Immature natural killer cell (primary cell): ENCODE measurements at regions not wholly inside any gene's neighbourhood (a gene's known extent, or its start where the extent isn't known, plus 50 kb on each side); places are given as distances from the start of the nearest gene placed in this dataset.

Source experiments
- DNase-seq, 3 donors: peaks; one replicate each; pipeline ENCODE4 v3.0.0; 2022; ENCODE audit warnings: mixed read lengths in 1 of 3
- H3K27ac Mint-ChIP-seq, 6 donors: one replicate each; pipeline ENCODE4 v1.8.0; 2020; ENCODE audit warnings: mixed read lengths in 6 of 6, mild to moderate bottlenecking in 5 of 6, inconsistent platforms in 4 of 6, moderate library complexity in 3 of 6
- H3K27me3 Mint-ChIP-seq, 3 donors: one replicate each; pipeline ENCODE4 v1.8.0; 2020 to 2021; ENCODE audit warnings: low read depth in 3 of 3, mild to moderate bottlenecking in 3 of 3, mixed read lengths in 3 of 3, moderate library complexity in 3 of 3, inconsistent platforms in 1 of 3
- H3K36me3 Mint-ChIP-seq, 3 donors: one replicate each; pipeline ENCODE4 v1.8.0; 2020; ENCODE audit warnings: mixed read lengths in 3 of 3, inconsistent platforms in 2 of 3, mild to moderate bottlenecking in 2 of 3
- H3K4me1 Mint-ChIP-seq, 2 donors: one replicate each; pipeline ENCODE4 v1.8.0; 2020; ENCODE audit warnings: inconsistent platforms in 2 of 2, mild to moderate bottlenecking in 2 of 2, mixed read lengths in 2 of 2, moderate library complexity in 1 of 2
- H3K4me3 Mint-ChIP-seq, 5 donors: one replicate each; pipeline ENCODE4 v1.8.0; 2020; ENCODE audit warnings: mild to moderate bottlenecking in 5 of 5, mixed read lengths in 5 of 5, inconsistent platforms in 3 of 5, moderate library complexity in 3 of 5
- H3K9me3 Mint-ChIP-seq, 6 donors: one replicate each; pipeline ENCODE4 v1.8.0; 2020; ENCODE audit warnings: mild to moderate bottlenecking in 6 of 6, mixed read lengths in 6 of 6, inconsistent platforms in 4 of 6, moderate library complexity in 3 of 6

- no peak for DNase-seq
- Mint-ChIP-seq H3K4me3 (no peak overlapping the region), H3K27me3 (no peaks in the 10 kb centered on the region), H3K36me3 (no peaks in the 10 kb centered on the region), H3K9me3 (peaks cover 0 to 5% (median under 1%) of the 10 kb centered on the region in 6 donors), H3K4me1 (no peaks in the 10 kb centered on the region), H3K27ac (no peak overlapping the region)
These were observed 79.3 kb upstream of the SPAG17 start for GRCh38 chr1:118264343-118264742.

DNA sequence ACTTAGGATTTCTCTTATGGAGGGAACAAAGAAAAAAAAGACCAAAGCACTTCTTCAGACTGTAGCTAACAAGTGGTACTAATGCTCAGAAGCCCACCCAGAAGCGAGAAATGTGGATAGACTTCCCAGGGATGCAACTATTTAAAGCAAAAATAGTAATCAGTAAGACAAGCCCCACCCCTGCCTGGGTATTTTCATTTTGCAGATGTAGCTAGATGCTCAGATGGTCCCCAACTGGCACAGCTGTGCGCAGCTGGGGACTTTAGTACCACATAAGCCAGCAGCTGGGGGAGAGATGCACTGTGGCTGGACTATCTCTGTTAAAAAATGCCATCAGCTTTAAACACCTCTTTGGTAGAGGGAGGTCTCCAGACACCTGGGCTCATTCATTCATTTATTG is 77.8 kb upstream of the SPAG17 start:
- H3K36me3 Mint-ChIP-seq = no peaks in the 10 kb centered on the region
- no peaks in the 10 kb centered on the region for H3K4me1 Mint-ChIP-seq
- H3K27me3 Mint-ChIP-seq = no peaks in the 10 kb centered on the region
- no peak for DNase-seq
- no peak overlapping the region for H3K4me3 Mint-ChIP-seq
- H3K27ac Mint-ChIP-seq = no peak overlapping the region
- peaks cover 0 to 5% (median 2%) of the 10 kb centered on the region in 6 donors for H3K9me3 Mint-ChIP-seq

DNA sequence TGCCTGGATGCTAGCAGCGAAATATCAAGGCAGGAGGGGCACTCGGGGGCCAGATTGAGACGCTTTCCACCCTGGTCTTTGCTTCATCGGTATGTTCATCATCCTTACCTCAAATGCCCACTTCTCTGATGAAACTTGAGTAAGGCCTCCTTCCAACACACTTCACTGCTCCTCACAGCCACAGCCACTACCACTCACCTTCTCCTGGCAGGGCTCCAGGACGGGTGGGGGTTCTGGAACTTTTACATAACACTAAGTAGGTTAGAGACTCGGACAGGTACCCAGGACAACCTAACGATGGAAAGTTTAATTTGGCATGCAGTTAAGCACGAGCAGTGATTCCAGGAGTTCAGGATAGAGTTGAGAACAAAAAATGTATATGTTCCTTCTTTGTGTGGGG is 73.9 kb upstream of the SPAG17 start:
- H3K36me3 Mint-ChIP-seq = no peaks in the 10 kb centered on the region
- no peak overlapping the region for H3K4me3 Mint-ChIP-seq
- H3K27ac Mint-ChIP-seq = no peak overlapping the region
- H3K4me1 Mint-ChIP-seq = no peaks in the 10 kb centered on the region
- DNase-seq = no peak
- H3K27me3 Mint-ChIP-seq = peaks cover 0 to 2% (median 2%) of the 10 kb centered on the region in 3 donors
- peaks cover 0 to 5% (median 2%) of the 10 kb centered on the region in 6 donors for H3K9me3 Mint-ChIP-seq

DNA sequence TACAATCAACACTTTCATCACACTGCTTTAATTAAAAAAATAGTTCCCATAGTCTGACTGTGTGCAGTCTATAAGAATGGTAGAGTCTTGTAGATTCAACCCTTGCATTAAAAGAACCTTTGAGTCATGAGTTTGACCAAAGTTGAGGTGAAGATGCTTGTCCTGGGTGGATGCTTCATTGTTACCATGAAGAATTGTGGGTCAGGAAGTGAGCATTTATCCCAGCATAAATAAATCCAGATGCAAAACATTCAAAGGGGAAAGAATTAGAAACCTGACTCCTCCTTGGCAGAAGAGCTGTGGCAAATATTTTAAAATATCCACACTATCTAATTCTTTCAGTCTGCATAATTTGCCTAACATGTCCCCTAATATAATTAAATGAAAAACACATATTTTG is 72.9 kb upstream of the SPAG17 start:
- Mint-ChIP-seq H3K9me3 (peaks cover 0 to 5% (median 5%) of the 10 kb centered on the region in 6 donors), H3K27ac (no peak overlapping the region), H3K4me3 (no peak overlapping the region), H3K36me3 (no peaks in the 10 kb centered on the region), H3K27me3 (peaks cover 2 to 4% (median 2%) of the 10 kb centered on the region in 3 donors), H3K4me1 (no peaks in the 10 kb centered on the region)
- DNase-seq = no peak

- Mint-ChIP-seq H3K27ac (no peak overlapping the region), H3K27me3 (peaks cover 2 to 4% (median 2%) of the 10 kb centered on the region in 3 donors), H3K9me3 (peaks cover 0 to 5% (median 2%) of the 10 kb centered on the region in 6 donors), H3K4me1 (no peaks in the 10 kb centered on the region), H3K36me3 (no peaks in the 10 kb centered on the region), H3K4me3 (no peak overlapping the region)
- DNase-seq = no peak
These were observed 69.7 kb upstream of the SPAG17 start for GRCh38 chr1:118254491-118255425.

- no peak for DNase-seq
- H3K4me1 Mint-ChIP-seq = no peaks in the 10 kb centered on the region
- no peak overlapping the region for H3K27ac Mint-ChIP-seq
- H3K36me3 Mint-ChIP-seq = no peaks in the 10 kb centered on the region
- peaks cover 0 to 6% (median 3%) of the 10 kb centered on the region in 6 donors for H3K9me3 Mint-ChIP-seq
- peaks cover 2 to 4% (median 2%) of the 10 kb centered on the region in 3 donors for H3K27me3 Mint-ChIP-seq
- no peak overlapping the region for H3K4me3 Mint-ChIP-seq
These were observed 69.0 kb upstream of the SPAG17 start for GRCh38 chr1:118254001-118254400.

DNA sequence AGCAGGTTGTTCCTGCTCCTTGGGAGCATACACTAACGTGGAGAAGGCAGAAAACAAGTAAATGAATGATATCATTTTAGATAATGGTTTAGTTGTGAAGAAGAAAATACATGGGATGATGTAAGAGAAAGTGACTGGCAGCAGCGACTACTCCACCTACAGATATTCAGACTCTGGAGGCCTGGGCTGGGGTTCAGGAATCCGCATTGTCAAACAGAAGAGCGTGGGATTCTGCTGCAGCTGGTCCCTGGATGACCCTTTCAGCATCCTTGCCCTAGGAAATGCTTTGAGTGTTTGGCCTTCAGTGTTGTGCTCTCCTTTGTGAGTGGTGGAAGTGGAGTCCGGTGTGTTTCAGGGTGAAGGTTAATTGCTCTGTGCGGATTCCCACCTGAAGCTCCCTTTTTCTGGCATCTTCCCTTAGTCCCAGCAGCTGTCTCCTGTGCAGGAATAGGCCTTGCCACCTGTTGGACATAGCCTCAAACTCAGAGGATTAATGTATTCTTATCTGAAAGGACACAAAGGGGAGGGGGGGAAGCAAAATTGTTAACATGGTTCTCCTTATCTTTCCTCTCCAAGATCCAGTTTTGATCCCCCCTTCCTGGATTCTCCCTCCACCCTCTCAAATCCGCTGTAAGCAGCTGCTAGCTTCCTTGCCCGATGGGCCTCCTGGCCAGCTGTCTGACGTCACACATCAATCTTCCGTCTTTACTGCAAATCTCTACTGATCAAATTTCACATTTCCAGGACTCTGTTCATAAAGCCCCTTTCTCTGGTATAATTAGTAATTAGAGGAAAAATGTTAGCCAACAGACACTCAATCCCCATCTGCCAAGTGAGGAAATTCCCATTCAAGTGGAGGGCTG is 68.3 kb upstream of the SPAG17 start:
- DNase-seq = no peak
- no peak overlapping the region for H3K27ac Mint-ChIP-seq
- H3K27me3 Mint-ChIP-seq = peaks cover 2 to 4% (median 2%) of the 10 kb centered on the region in 3 donors
- H3K4me1 Mint-ChIP-seq = no peaks in the 10 kb centered on the region
- no peak overlapping the region for H3K4me3 Mint-ChIP-seq
- H3K9me3 Mint-ChIP-seq = peaks cover 0 to 7% (median 3%) of the 10 kb centered on the region in 6 donors
- no peaks in the 10 kb centered on the region for H3K36me3 Mint-ChIP-seq

DNA sequence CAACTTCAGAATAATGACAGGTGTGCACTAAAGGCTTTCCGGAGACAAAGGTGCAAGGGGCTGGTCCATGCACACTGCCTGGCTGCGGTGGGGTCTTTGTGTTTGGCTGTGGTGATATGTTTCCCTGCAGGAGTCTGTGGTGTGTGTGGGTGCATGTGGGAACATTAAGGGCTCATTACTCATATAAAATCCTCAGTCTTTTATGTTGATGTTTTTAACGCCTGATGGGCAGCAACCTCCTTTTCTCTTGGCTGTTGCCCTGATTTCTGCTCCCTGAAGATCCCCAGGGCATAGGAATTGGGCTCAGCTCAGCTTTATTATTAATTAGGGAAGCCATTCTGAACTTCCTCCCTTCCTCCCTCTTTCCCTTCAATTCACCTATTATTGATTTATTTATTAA is 67.6 kb upstream of the SPAG17 start:
- DNase-seq = no peak
- H3K27me3 Mint-ChIP-seq = peaks cover 2 to 4% (median 2%) of the 10 kb centered on the region in 3 donors
- H3K36me3 Mint-ChIP-seq = no peaks in the 10 kb centered on the region
- H3K9me3 Mint-ChIP-seq = peaks cover 0 to 7% (median 3%) of the 10 kb centered on the region in 6 donors
- no peak overlapping the region for H3K27ac Mint-ChIP-seq
- H3K4me3 Mint-ChIP-seq = no peak overlapping the region
- no peaks in the 10 kb centered on the region for H3K4me1 Mint-ChIP-seq

DNA sequence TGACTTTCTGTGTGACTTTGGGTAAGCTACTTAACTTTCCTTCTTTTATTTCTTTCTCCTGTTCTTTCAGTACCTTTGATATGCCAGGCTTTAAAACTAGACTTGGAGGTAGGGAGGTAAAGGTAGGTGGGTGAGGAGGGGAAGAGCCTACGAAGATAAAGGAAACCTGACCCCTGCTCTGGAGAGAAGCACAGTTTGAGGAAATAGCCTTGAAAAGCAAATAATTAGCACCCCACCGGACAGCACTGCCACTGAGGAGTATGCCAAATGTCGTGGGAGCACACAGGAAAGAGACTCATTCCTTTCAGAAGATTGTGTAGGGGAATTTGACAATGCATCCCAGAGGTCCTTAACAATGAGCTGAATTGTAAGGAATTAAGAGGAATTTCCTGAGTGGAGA is 65.2 kb upstream of the SPAG17 start:
- Mint-ChIP-seq H3K9me3 (peaks cover 0 to 8% (median under 1%) of the 10 kb centered on the region in 6 donors), H3K36me3 (no peaks in the 10 kb centered on the region), H3K27me3 (peaks cover 0 to 2% (median 2%) of the 10 kb centered on the region in 3 donors), H3K4me1 (no peaks in the 10 kb centered on the region), H3K27ac (no peak overlapping the region), H3K4me3 (no peak overlapping the region)
- no peak for DNase-seq

- Mint-ChIP-seq H3K9me3 (peaks cover 0 to 11% (median 2%) of the 10 kb centered on the region in 6 donors), H3K27ac (no peak overlapping the region), H3K4me1 (no peaks in the 10 kb centered on the region), H3K36me3 (no peaks in the 10 kb centered on the region), H3K27me3 (peaks cover 0 to 2% (median 2%) of the 10 kb centered on the region in 3 donors), H3K4me3 (no peak overlapping the region)
- no peak for DNase-seq
These were observed 64.6 kb upstream of the SPAG17 start for GRCh38 chr1:118249641-118250040.

GRCh38 chr1:118247593-118247992 is 62.6 kb upstream of the SPAG17 start:
- Mint-ChIP-seq H3K4me3 (no peak overlapping the region), H3K27me3 (no peaks in the 10 kb centered on the region), H3K4me1 (no peaks in the 10 kb centered on the region), H3K27ac (no peak overlapping the region), H3K9me3 (peaks cover 0 to 9% (median 5%) of the 10 kb centered on the region in 6 donors), H3K36me3 (no peaks in the 10 kb centered on the region)
- DNase-seq = no peak

DNA sequence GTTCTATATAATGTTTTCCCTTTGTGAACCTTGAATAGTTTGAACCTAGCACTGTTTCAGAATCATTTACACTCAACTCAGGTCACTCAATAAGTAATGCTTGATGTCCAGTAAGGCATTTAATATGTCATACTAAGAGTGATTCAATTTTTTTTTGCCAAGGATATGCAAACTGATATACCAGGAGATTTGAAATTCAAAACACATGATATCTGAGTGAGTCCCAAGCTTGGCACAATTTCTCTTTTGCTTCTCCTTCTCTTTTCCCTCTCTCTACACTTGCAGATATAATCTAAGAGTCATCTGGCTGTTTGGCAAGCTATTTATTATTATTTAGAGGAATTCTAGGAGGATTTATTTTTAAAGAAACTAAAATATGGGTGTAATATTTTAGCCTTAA is 61.6 kb upstream of the SPAG17 start:
- no peak for DNase-seq
- no peaks in the 10 kb centered on the region for H3K4me1 Mint-ChIP-seq
- no peaks in the 10 kb centered on the region for H3K36me3 Mint-ChIP-seq
- H3K27me3 Mint-ChIP-seq = no peaks in the 10 kb centered on the region
- H3K4me3 Mint-ChIP-seq = no peak overlapping the region
- no peak overlapping the region for H3K27ac Mint-ChIP-seq
- peaks cover 0 to 9% (median 5%) of the 10 kb centered on the region in 6 donors for H3K9me3 Mint-ChIP-seq

- H3K4me1 Mint-ChIP-seq = no peaks in the 10 kb centered on the region
- H3K27me3 Mint-ChIP-seq = peaks cover 0 to 2% (median 0%) of the 10 kb centered on the region in 3 donors
- no peak overlapping the region for H3K27ac Mint-ChIP-seq
- DNase-seq = no peak
- no peaks in the 10 kb centered on the region for H3K36me3 Mint-ChIP-seq
- H3K4me3 Mint-ChIP-seq = no peak overlapping the region
- peaks cover 0 to 18% (median 9%) of the 10 kb centered on the region in 6 donors for H3K9me3 Mint-ChIP-seq
These were observed 59.2 kb upstream of the SPAG17 start for GRCh38 chr1:118244194-118244593.

DNA sequence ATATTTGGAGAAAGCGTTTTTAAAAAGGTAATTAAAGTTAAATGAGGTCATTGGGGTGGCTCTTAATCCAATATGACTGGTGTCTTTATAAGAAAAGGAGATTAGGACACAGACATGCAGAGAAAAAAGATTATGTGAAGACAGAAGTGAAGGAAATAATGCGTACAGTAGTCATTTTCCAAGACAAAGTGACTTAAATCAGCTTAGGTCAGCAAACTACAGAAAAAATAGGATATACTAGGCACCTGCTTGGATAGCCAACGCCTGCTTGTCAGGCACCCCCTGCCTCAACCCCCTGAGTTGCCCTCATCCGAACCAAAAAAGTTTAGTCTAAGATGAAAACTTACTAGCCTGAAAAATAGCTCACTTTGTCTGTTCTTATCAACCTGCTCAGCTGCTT is 58.2 kb upstream of the SPAG17 start:
- Mint-ChIP-seq H3K9me3 (peaks cover 2 to 20% (median 10%) of the 10 kb centered on the region in 6 donors), H3K4me1 (no peaks in the 10 kb centered on the region), H3K27me3 (peaks cover 0 to 2% (median 0%) of the 10 kb centered on the region in 3 donors)

More for the DNA sequence above, 58.2 kb upstream of the SPAG17 start:
- no peak for DNase-seq
- Mint-ChIP-seq H3K4me3 (no peak overlapping the region), H3K27ac (no peak overlapping the region), H3K36me3 (peaks cover 0 to 2% (median 0%) of the 10 kb centered on the region in 3 donors)
